CD4-positive, CD25-positive, alpha-beta regulatory T cell (primary cell): ENCODE measurements at regions not wholly inside any gene's neighbourhood (a gene's known extent, or its start where the extent isn't known, plus 50 kb on each side); places are given as distances from the start of the nearest gene placed in this dataset.
"Not testable (repeated sequence)": the region's sequence is repeated elsewhere in the genome, so short reads cannot be mapped to it uniquely, and the experiment has no call there.

Source experiments
- ATAC-seq, 2 donors: fragments of 150-1000 bp; cut with Tn5 transposase; one replicate each; pipeline ENCODE4 v1.10.0; 2021; ENCODE audit warnings: low read depth in 2 of 2, moderate number of reproducible peaks in 2 of 2, moderate library complexity in 1 of 2
- DNase-seq, 3 donors: peaks; one replicate each; pipeline versions ENCODE4 v3.0.0 to v3.0.0-alpha.2; 2012 to 2022; ENCODE audit warnings: mixed read lengths in 1 of 3
- H3K27ac ChIP-seq: one replicate; pipeline ENCODE4 v1.7.0; 2013; ENCODE audit warnings: mild to moderate bottlenecking, low read length; ENCODE audit not compliant: insufficient read depth, poor library complexity, severe bottlenecking
- H3K27me3 ChIP-seq: one replicate; pipeline ENCODE4 v1.7.0; 2013; ENCODE audit warnings: low read length; ENCODE audit not compliant: control insufficient read depth, insufficient read depth
- H3K36me3 ChIP-seq: one replicate; pipeline ENCODE4 v1.7.0; 2013; ENCODE audit warnings: mild to moderate bottlenecking, low read length, moderate library complexity; ENCODE audit not compliant: control insufficient read depth, insufficient read depth
- H3K4me1 ChIP-seq: 2 replicates; pipeline ENCODE4 v1.7.0; 2013; ENCODE audit warnings: mild to moderate bottlenecking, low read length; ENCODE audit not compliant: insufficient read depth, control insufficient read depth, poor library complexity, severe bottlenecking
- H3K4me3 ChIP-seq: one replicate; pipeline ENCODE4 v1.7.0; 2013; ENCODE audit warnings: low read depth, mild to moderate bottlenecking, low read length, moderate library complexity
- H3K9me3 ChIP-seq, 2 experiments: 1 replicate in 1 of 2; 2 replicates in 1 of 2; pipeline ENCODE4 v1.7.0; 2013; ENCODE audit warnings: low read length in 2 of 2, mild to moderate bottlenecking in 1 of 2, moderate library complexity in 1 of 2; ENCODE audit not compliant: control insufficient read depth in 2 of 2
- H3K27ac Mint-ChIP-seq, 3 donors: one replicate each; pipeline ENCODE4 v1.8.0; 2020 to 2022; ENCODE audit warnings: mild to moderate bottlenecking in 3 of 3, mixed read lengths in 3 of 3, moderate library complexity in 2 of 3
- H3K27me3 Mint-ChIP-seq: one replicate; pipeline ENCODE4 v1.8.0; 2022; ENCODE audit warnings: mild to moderate bottlenecking, mixed read lengths
- H3K36me3 Mint-ChIP-seq: one replicate; pipeline ENCODE4 v1.8.0; 2020; ENCODE audit warnings: mixed read lengths
- H3K4me1 Mint-ChIP-seq, 4 donors: one replicate each; pipeline ENCODE4 v1.8.0; 2020 to 2022; ENCODE audit warnings: mixed read lengths in 4 of 4, mild to moderate bottlenecking in 1 of 4
- H3K4me3 Mint-ChIP-seq, 4 donors: one replicate each; pipeline ENCODE4 v1.8.0; 2020 to 2022; ENCODE audit warnings: mild to moderate bottlenecking in 4 of 4, mixed read lengths in 4 of 4, moderate library complexity in 3 of 4
- H3K9me3 Mint-ChIP-seq, 7 donors: one replicate each; pipeline ENCODE4 v1.8.0; 2020 to 2022; ENCODE audit warnings: mixed read lengths in 7 of 7, mild to moderate bottlenecking in 3 of 7, moderate library complexity in 2 of 7

DNA sequence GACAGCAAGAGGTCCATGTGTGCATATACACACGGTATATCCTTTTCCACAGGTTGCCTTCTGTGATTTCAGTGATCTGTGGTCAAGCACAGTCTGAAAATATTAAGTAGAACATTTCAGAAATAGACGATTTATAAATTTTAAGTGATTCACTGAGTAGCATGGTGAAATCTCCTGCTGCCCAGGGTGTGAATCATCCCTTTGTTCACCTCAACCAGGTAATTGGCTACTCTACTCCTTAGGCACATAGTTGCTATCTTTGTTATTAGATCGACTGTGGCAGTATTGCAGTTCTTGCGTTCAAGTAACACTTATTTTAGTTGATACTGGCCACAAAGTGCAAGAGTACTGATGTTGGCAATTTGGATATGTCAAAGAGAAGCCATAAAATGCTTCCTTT lies 1421.7 kb downstream of the GRIK2 start:
- no peaks in the 10 kb centered on the region for H3K4me1 ChIP-seq
- Mint-ChIP-seq H3K27me3 (no peaks in the 10 kb centered on the region), H3K36me3 (no peaks in the 10 kb centered on the region), H3K27ac (no peak overlapping the region), H3K4me3 (no peak overlapping the region), H3K9me3 (peaks cover 0 to 10% (median 3%) of the 10 kb centered on the region in 7 donors), H3K4me1 (no peaks in the 10 kb centered on the region)
- no peaks in the 10 kb centered on the region for H3K9me3 ChIP-seq
- DNase-seq (no peak), ATAC-seq (no peak)
- no peak overlapping the region for H3K4me3 ChIP-seq
- no peaks in the 10 kb centered on the region for H3K36me3 ChIP-seq
- no peak overlapping the region for H3K27ac ChIP-seq
- no peaks in the 10 kb centered on the region for H3K27me3 ChIP-seq

DNA sequence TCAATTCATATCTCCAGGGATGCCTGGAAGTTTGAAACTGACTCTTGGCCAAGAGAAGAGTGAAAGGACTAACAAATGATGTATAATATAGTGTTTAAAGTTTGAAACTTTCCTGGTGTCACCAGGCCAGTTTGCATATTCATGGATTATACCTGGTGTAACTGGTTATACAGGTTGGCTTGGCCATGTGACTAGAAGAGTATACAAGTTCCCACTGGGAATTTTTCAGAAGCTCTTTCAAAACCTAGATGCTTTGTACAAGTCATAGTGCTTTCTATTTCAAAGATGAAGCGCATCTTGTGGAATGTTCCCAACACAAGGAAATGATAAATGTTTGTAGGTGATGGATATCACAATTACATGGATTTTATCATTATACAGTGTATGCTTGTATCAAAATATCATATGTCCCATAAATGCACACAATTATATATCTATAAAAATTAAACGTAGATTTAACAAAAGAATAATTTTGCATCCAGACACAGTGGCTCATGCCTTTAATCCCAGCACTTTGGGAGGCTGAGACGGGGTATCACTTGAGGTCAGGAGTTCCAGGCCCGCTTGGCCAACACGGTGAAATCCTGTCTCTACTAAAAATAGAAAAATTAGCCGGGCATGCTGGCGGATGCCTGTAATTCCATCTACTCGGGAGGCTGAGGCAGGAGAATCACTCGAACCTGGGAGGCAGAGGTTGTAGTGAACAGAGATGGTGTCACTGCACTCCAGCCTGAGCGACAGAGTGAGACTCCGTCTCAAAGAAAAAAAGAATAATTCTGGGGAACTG lies 1420.2 kb downstream of the GRIK2 start:
- H3K9me3 ChIP-seq: no peaks in the 10 kb centered on the region
- Mint-ChIP-seq H3K4me3 (no peak overlapping the region), H3K36me3 (no peaks in the 10 kb centered on the region), H3K27me3 (no peaks in the 10 kb centered on the region), H3K4me1 (no peaks in the 10 kb centered on the region), H3K27ac (no peak overlapping the region), H3K9me3 (peaks cover 0 to 12% (median 3%) of the 10 kb centered on the region in 7 donors)
- no peaks in the 10 kb centered on the region for H3K4me1 ChIP-seq
- no peaks in the 10 kb centered on the region for H3K36me3 ChIP-seq
- H3K4me3 ChIP-seq: no peak overlapping the region
- no peak overlapping the region for H3K27ac ChIP-seq
- no peaks in the 10 kb centered on the region for H3K27me3 ChIP-seq
- no peak for ATAC-seq
- no peak for DNase-seq

DNA sequence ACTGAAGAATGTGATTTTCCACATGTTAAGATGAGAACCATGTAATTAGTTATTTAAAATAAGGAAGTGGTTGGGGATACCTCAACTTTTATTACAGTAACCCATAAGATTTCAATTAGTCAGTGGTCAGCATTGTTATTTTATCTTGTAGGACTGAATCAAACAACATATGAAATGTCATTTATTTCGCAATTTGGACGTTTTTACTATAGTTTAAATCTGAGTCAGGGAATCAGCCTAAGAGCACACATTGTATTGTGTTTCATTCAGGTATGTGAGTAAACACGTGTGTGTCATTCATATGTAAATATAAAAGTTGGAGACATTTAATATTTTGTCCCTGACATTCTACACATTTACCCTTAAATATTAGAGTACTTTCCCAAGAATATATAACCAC lies 1418.7 kb downstream of the GRIK2 start:
- no peak overlapping the region for H3K4me3 ChIP-seq
- no peak for ATAC-seq
- H3K4me1 Mint-ChIP-seq: no peaks in the 10 kb centered on the region
- peaks cover 0 to 12% (median 3%) of the 10 kb centered on the region in 7 donors for H3K9me3 Mint-ChIP-seq
- no peaks in the 10 kb centered on the region for H3K36me3 Mint-ChIP-seq
- no peaks in the 10 kb centered on the region for H3K9me3 ChIP-seq
- DNase-seq: no peak
- no peaks in the 10 kb centered on the region for H3K4me1 ChIP-seq
- H3K4me3 Mint-ChIP-seq: no peak overlapping the region
- H3K36me3 ChIP-seq: no peaks in the 10 kb centered on the region
- no peaks in the 10 kb centered on the region for H3K27me3 ChIP-seq
- no peak overlapping the region for H3K27ac ChIP-seq
- no peaks in the 10 kb centered on the region for H3K27me3 Mint-ChIP-seq
- H3K27ac Mint-ChIP-seq: no peak overlapping the region

DNA sequence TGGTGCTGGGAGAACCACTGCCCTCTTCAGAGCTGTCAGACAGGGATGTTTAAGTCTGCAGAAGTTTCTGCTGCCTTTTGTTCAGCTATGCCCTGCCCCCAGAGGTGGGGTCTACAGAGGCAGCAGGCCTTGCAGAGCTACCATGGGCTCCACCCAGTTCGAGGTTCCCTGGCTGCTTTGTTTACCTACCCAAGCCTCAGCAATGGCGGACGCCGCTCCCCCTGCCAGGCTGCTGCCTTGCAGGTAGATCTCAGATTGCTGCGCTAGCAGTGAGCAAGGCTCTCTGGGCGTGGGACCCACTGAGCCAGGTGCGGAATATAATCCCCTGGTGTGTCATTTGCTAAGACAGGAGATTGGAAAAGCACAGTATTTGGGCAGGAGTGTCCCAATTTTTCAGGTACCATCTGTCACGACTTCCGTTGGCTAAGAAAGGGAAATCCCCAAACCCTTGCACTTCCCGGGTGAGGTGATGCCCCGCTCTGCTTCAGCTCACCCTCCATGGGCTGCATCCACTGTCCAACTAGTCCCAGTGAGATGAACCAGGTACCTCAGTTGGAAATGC lies 1415.5 kb downstream of the GRIK2 start:
- H3K36me3 Mint-ChIP-seq, H3K4me3 Mint-ChIP-seq, H3K9me3 ChIP-seq: not testable (repeated sequence)

DNA sequence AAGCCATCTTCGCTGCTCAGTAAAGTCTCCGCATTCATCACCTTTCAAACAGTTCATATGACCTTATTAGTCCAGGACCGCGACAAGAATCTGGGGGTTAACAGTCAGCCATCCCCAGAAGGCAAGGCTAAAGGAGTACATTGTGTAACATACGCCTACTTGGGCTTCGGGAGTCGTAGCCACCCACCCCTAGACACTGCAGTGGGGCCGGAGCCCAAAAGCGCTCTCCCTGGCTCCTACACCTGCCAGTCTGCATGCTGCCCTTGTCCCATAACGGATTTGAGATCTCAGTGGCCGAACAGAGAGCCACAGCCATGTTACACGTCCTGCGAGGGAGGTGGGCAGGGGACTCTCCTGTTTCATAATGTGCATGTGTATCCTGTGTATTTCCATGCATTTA lies 1405.5 kb downstream of the GRIK2 start:
- Mint-ChIP-seq H3K9me3 (peaks cover 0 to 4% (median 2%) of the 10 kb centered on the region in 7 donors), H3K4me3 (no peak overlapping the region), H3K27ac (no peak overlapping the region), H3K36me3 (no peaks in the 10 kb centered on the region), H3K4me1 (no peaks in the 10 kb centered on the region), H3K27me3 (no peaks in the 10 kb centered on the region)
- no peak for DNase-seq
- Histone ChIP-seq H3K4me1 (no peaks in the 10 kb centered on the region), H3K27ac (no peak overlapping the region), H3K27me3 (no peaks in the 10 kb centered on the region), H3K4me3 (no peak overlapping the region), H3K36me3 (no peaks in the 10 kb centered on the region), H3K9me3 (peaks cover 0 to 2% of the 10 kb centered on the region in 2 experiments)
- ATAC-seq: no peak

More for the DNA sequence above, 1415.5 kb downstream of the GRIK2 start:
- H3K27me3 ChIP-seq, DNase-seq, H3K4me1 ChIP-seq, H3K36me3 ChIP-seq, H3K4me1 Mint-ChIP-seq, H3K27ac ChIP-seq, H3K27ac Mint-ChIP-seq, H3K4me3 ChIP-seq, H3K27me3 Mint-ChIP-seq, ATAC-seq: not testable (repeated sequence)
- H3K9me3 Mint-ChIP-seq: peaks cover 3 to 19% (median 5%) of the 10 kb centered on the region in 7 donors

DNA sequence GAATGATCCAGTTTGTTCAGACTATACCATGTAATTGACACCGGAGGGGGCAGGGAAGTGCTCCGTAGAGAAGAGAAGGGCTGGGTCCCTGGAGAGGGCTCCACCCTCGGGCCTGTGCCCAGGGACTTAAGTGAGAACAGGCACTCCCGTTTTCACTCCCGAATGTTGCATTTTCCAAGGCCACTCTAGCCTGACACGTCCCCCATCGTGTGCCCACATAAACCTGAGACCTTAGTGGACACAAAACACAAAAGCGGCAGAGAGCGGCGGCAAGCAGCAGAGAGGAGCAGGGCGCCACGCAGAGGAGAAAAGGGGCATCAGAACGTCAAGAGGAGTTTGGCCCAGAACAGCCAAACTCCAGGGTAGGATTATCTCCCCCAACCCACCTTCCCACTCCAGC lies 1405.1 kb downstream of the GRIK2 start:
- no peak overlapping the region for H3K4me3 Mint-ChIP-seq
- Histone ChIP-seq H3K36me3 (no peaks in the 10 kb centered on the region), H3K27me3 (no peaks in the 10 kb centered on the region), H3K4me1 (no peaks in the 10 kb centered on the region), H3K9me3 (peaks cover 0 to 2% of the 10 kb centered on the region in 2 experiments), H3K27ac (no peak overlapping the region), H3K4me3 (no peak overlapping the region)
- peaks cover 0 to 4% (median 2%) of the 10 kb centered on the region in 7 donors for H3K9me3 Mint-ChIP-seq
- no peaks in the 10 kb centered on the region for H3K36me3 Mint-ChIP-seq
- no peaks in the 10 kb centered on the region for H3K4me1 Mint-ChIP-seq
- H3K27me3 Mint-ChIP-seq: no peaks in the 10 kb centered on the region
- DNase-seq: no peak
- H3K27ac Mint-ChIP-seq: no peak overlapping the region
- no peak for ATAC-seq

DNA sequence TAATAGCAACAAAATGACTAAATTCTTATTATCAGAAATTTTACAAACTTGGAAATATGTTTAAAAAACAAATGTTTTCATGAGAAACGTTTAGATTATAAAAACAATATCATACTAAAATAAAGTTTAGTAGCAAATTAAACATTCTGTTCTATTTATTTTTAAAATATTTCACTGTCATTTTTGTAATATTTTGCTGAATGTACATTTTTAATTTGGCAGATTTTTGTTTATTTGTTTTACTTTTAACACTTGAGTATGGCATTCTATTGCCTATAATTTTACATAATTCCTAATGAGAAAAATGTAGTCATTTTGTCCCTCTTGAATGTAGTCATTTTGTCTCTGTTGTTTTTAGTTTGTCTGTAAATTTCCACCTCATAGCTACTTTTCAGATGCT lies 1400.2 kb downstream of the GRIK2 start:
- ATAC-seq (no peak), DNase-seq (no peak)
- H3K9me3 ChIP-seq: no peaks in the 10 kb centered on the region
- H3K27ac ChIP-seq: no peak overlapping the region
- Mint-ChIP-seq H3K36me3 (no peaks in the 10 kb centered on the region), H3K27ac (no peak overlapping the region), H3K9me3 (peaks cover 0 to 7% (median 2%) of the 10 kb centered on the region in 7 donors), H3K4me1 (no peaks in the 10 kb centered on the region), H3K27me3 (no peaks in the 10 kb centered on the region), H3K4me3 (no peak overlapping the region)
- no peaks in the 10 kb centered on the region for H3K36me3 ChIP-seq
- no peaks in the 10 kb centered on the region for H3K4me1 ChIP-seq
- no peak overlapping the region for H3K4me3 ChIP-seq
- no peaks in the 10 kb centered on the region for H3K27me3 ChIP-seq

DNA sequence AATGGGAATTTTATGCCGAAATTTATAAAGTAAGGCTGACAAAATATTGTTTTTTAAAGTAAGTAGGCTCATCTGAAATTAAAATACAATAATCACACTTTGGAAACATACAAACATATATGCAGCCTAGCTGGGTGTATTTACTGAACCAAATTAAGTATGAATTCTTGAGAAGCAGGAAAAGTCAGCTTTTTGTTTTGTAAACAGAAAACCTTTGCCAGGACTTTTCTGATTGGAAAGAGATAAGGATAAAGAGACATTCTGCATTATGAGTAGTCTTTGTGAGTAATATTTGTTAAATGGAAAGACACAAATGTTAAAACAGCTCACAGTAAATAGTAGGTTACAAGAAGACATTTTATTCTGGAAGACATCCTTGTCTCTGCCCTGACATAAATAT lies 1380.8 kb downstream of the GRIK2 start:
- H3K4me1 Mint-ChIP-seq: no peaks in the 10 kb centered on the region
- Histone ChIP-seq H3K27me3 (no peaks in the 10 kb centered on the region), H3K27ac (no peak overlapping the region), H3K4me1 (no peaks in the 10 kb centered on the region), H3K36me3 (no peaks in the 10 kb centered on the region), H3K4me3 (no peak overlapping the region), H3K9me3 (no peaks in the 10 kb centered on the region)
- DNase-seq: no peak
- H3K4me3 Mint-ChIP-seq: no peak overlapping the region
- no peaks in the 10 kb centered on the region for H3K36me3 Mint-ChIP-seq
- peaks cover 0 to 10% (median 2%) of the 10 kb centered on the region in 7 donors for H3K9me3 Mint-ChIP-seq
- no peaks in the 10 kb centered on the region for H3K27me3 Mint-ChIP-seq
- ATAC-seq: no peak
- no peak overlapping the region for H3K27ac Mint-ChIP-seq
